ENCODE measurements at regions not wholly inside any gene's neighbourhood (a gene's known extent, or its start where the extent isn't known, plus 50 kb on each side); places are given as distances from the start of the nearest gene placed in this dataset.

DNA sequence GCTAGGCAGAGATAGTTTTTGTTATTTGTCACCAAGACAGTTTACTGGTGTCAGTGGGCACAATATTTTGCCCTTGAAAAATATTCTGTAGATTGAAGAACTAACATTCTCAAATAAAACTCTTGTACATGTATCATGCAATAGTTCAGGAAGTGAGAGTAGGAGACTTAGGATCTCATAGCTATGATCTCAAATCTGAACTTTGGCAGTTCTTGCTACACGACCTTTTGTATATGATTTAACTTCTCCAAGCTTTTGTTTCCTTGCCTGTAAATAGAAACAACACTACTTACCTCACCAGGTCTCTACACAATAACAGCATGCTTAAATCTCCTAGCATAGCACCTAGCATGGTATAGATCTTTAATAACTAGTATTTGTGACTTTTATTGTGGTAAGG lies 219.9 kb downstream of the ICOS start:
- no peaks in the 10 kb centered on the region for H3K4me1 ChIP-seq (ENCODE audit: low read length)
- H3K36me3 ChIP-seq (replicated peaks; ENCODE audit: insufficient read depth, low read length): no peaks in the 10 kb centered on the region
- no peaks in the 10 kb centered on the region for H3F3A ChIP-seq (ENCODE audit: insufficient read depth, low read length)
- no peak overlapping the region for H2AFZ ChIP-seq (ENCODE audit: low read length)
- H3K27me3 ChIP-seq (replicated peaks; ENCODE audit: insufficient read depth, low read length): no peaks in the 10 kb centered on the region
- H3K27ac ChIP-seq (ENCODE audit: low read length): no peak overlapping the region
- DNase-seq: no peak
- H3K9me2 ChIP-seq (replicated peaks; ENCODE audit: insufficient read depth, low read length): no peaks in the 10 kb centered on the region
- H3K9me3 ChIP-seq (replicated peaks; ENCODE audit: insufficient read depth, low read length): no peaks in the 10 kb centered on the region
- TF ChIP-seq EZH2phosphoT487 (IDR thresholded peaks at IDR 0.05; ENCODE audit: low read length) (no peak), EZH2 (optimal IDR thresholded peaks at IDR 0.05; ENCODE audit: low read depth, low read length) (no peak)
- TF ChIP-seq, protein P1, sequence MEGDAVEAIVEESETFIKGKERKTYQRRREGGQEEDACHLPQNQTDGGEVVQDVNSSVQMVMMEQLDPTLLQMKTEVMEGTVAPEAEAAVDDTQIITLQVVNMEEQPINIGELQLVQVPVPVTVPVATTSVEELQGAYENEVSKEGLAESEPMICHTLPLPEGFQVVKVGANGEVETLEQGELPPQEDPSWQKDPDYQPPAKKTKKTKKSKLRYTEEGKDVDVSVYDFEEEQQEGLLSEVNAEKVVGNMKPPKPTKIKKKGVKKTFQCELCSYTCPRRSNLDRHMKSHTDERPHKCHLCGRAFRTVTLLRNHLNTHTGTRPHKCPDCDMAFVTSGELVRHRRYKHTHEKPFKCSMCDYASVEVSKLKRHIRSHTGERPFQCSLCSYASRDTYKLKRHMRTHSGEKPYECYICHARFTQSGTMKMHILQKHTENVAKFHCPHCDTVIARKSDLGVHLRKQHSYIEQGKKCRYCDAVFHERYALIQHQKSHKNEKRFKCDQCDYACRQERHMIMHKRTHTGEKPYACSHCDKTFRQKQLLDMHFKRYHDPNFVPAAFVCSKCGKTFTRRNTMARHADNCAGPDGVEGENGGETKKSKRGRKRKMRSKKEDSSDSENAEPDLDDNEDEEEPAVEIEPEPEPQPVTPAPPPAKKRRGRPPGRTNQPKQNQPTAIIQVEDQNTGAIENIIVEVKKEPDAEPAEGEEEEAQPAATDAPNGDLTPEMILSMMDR (IDR thresholded peaks at IDR 0.05; ENCODE audit: low read length): no peak
- no peaks in the 10 kb centered on the region for H3K79me2 ChIP-seq (ENCODE audit: low read length)
- no peaks in the 10 kb centered on the region for H4K20me1 ChIP-seq (ENCODE audit: insufficient read depth, low read length)
- no peak overlapping the region for H3K9ac ChIP-seq (ENCODE audit: low read length)
- no peak overlapping the region for H3K4me3 ChIP-seq (ENCODE audit: low read length)
- H3K4me2 ChIP-seq (ENCODE audit: low read depth, low read length): no peak overlapping the region

DNA sequence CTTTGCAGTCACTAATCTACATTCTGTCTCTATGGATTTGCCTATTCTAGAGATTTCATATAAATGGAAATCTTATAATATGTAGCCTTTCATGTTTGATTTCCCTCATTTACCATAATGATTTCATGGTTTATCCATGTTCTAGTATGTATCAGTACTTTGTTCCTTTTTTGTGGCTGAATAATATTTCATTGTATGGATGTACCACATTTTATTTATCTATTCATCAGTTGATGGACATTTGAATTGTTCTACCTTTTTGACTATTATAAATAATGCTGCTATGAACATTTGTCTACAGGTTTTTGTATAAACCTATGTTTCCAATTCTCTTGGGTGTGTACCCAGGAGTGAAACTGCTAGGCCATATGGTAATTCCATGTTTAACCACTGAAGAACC lies 221.1 kb downstream of the ICOS start:
- no peaks in the 10 kb centered on the region for H3K36me3 ChIP-seq (replicated peaks; ENCODE audit: insufficient read depth, low read length)
- TF ChIP-seq EZH2phosphoT487 (IDR thresholded peaks at IDR 0.05; ENCODE audit: low read length): no peak
- TF ChIP-seq, protein P1 (IDR thresholded peaks at IDR 0.05; ENCODE audit: low read length): no peak
- no peak for TF ChIP-seq EZH2 (optimal IDR thresholded peaks at IDR 0.05; ENCODE audit: low read depth, low read length)
- no peaks in the 10 kb centered on the region for H3F3A ChIP-seq (ENCODE audit: insufficient read depth, low read length)
- H3K9me2 ChIP-seq (replicated peaks; ENCODE audit: insufficient read depth, low read length): no peaks in the 10 kb centered on the region
- H3K4me2 ChIP-seq (ENCODE audit: low read depth, low read length): no peak overlapping the region
- H4K20me1 ChIP-seq (ENCODE audit: insufficient read depth, low read length): no peaks in the 10 kb centered on the region
- H3K9me3 ChIP-seq (replicated peaks; ENCODE audit: insufficient read depth, low read length): no peaks in the 10 kb centered on the region
- H3K27me3 ChIP-seq (replicated peaks; ENCODE audit: insufficient read depth, low read length): no peaks in the 10 kb centered on the region
- H3K4me3 ChIP-seq (ENCODE audit: low read length): no peak overlapping the region
- no peaks in the 10 kb centered on the region for H3K4me1 ChIP-seq (ENCODE audit: low read length)
- H2AFZ ChIP-seq (ENCODE audit: low read length): no peak overlapping the region
- no peak for DNase-seq
- H3K9ac ChIP-seq (ENCODE audit: low read length): no peak overlapping the region
- H3K79me2 ChIP-seq (ENCODE audit: low read length): no peaks in the 10 kb centered on the region
- H3K27ac ChIP-seq (ENCODE audit: low read length): no peak overlapping the region

DNA sequence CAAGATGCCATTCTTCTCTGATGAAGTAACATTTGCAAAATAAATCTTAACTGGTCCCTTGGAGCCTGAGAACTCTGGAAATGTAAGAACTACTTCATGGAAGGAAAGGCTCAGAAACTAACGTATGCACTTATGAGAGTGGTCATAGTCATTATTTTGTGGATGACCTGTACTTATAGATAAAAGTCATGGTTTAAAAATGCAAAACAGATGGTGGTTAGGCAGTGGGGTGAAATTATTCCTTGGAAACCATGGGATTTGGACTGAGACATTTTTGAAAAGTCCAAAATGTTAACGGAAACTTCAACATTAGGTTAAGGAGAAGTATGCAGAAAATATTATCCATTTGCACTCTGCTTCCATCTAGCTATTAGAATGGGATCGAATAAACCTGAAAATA lies 223.0 kb downstream of the ICOS start:
- no peaks in the 10 kb centered on the region for H4K20me1 ChIP-seq (ENCODE audit: insufficient read depth, low read length)
- H3K36me3 ChIP-seq (replicated peaks; ENCODE audit: insufficient read depth, low read length): no peaks in the 10 kb centered on the region
- DNase-seq: no peak
- H3K79me2 ChIP-seq (ENCODE audit: low read length): no peaks in the 10 kb centered on the region
- H3K9ac ChIP-seq (ENCODE audit: low read length): no peak overlapping the region
- H3K9me2 ChIP-seq (replicated peaks; ENCODE audit: insufficient read depth, low read length): no peaks in the 10 kb centered on the region
- H3K27ac ChIP-seq (ENCODE audit: low read length): no peak overlapping the region
- no peak overlapping the region for H3K4me2 ChIP-seq (ENCODE audit: low read depth, low read length)
- no peaks in the 10 kb centered on the region for H3K4me1 ChIP-seq (ENCODE audit: low read length)
- H3K9me3 ChIP-seq (replicated peaks; ENCODE audit: insufficient read depth, low read length): no peaks in the 10 kb centered on the region
- no peaks in the 10 kb centered on the region for H3F3A ChIP-seq (ENCODE audit: insufficient read depth, low read length)
- no peak overlapping the region for H2AFZ ChIP-seq (ENCODE audit: low read length)
- TF ChIP-seq EZH2 (optimal IDR thresholded peaks at IDR 0.05; ENCODE audit: low read depth, low read length): no peak
- TF ChIP-seq, protein P1 (IDR thresholded peaks at IDR 0.05; ENCODE audit: low read length): no peak
- no peak for TF ChIP-seq EZH2phosphoT487 (IDR thresholded peaks at IDR 0.05; ENCODE audit: low read length)
- no peaks in the 10 kb centered on the region for H3K27me3 ChIP-seq (replicated peaks; ENCODE audit: insufficient read depth, low read length)
- H3K4me3 ChIP-seq (ENCODE audit: low read length): no peak overlapping the region
